Progenitor cell of endocrine pancreas (in vitro differentiated cells): ENCODE measurements at regions not wholly inside any gene's neighbourhood (a gene's known extent, or its start where the extent isn't known, plus 50 kb on each side); places are given as distances from the start of the nearest gene placed in this dataset.

ENCODE experiments used
- DNase-seq: peaks from one replicate; pipeline ENCODE4 v3.0.0; 2021; ENCODE audit warnings: low spot score; ENCODE audit not compliant: unreplicated experiment
- H3K27ac Mint-ChIP-seq: 2 replicates; pipeline ENCODE4 v1.8.0; 2021; ENCODE audit warnings: mild to moderate bottlenecking, moderate library complexity, mixed read lengths
- H3K27me3 Mint-ChIP-seq: 2 replicates; pipeline ENCODE4 v1.8.0; 2021; ENCODE audit warnings: mixed read lengths
- H3K36me3 Mint-ChIP-seq: 2 replicates; pipeline ENCODE4 v1.8.0; 2022; ENCODE audit warnings: mixed read lengths; ENCODE audit not compliant: insufficient read depth
- H3K4me1 Mint-ChIP-seq: 2 replicates; pipeline ENCODE4 v1.8.0; 2021; ENCODE audit warnings: low read depth, mixed read lengths
- H3K4me3 Mint-ChIP-seq: 2 replicates; pipeline ENCODE4 v1.8.0; 2021; ENCODE audit warnings: low read depth, mild to moderate bottlenecking, moderate library complexity, mixed read lengths
- H3K9me3 Mint-ChIP-seq: 2 replicates; pipeline ENCODE4 v1.8.0; 2021; ENCODE audit warnings: low read depth, mixed read lengths
- CTCF ChIP-seq: fragments of 200-600 bp; sonication (generic); IDR thresholded peaks from one replicate; pipeline ENCODE4 v1.5.0; 2021; ENCODE audit warnings: antibody characterized with exemption, mild to moderate bottlenecking; ENCODE audit not compliant: unreplicated experiment

GRCh38 chr18:64888956-64889355 is 740.1 kb upstream of the LINC00305 start:
- Mint-ChIP-seq H3K9me3 (peaks cover 11% of the 10 kb centered on the region), H3K27ac (no peak overlapping the region), H3K27me3 (no peaks in the 10 kb centered on the region)

GRCh38 chr18:64886995-64887394 is 738.1 kb upstream of the LINC00305 start:
- H3K36me3 Mint-ChIP-seq: no peaks in the 10 kb centered on the region
- no peaks in the 10 kb centered on the region for H3K27me3 Mint-ChIP-seq
- no peak overlapping the region for H3K27ac Mint-ChIP-seq
- no peak for DNase-seq
- H3K9me3 Mint-ChIP-seq: peaks cover 2% of the 10 kb centered on the region
- H3K4me1 Mint-ChIP-seq: peaks cover 6% of the 10 kb centered on the region
- no peak for TF ChIP-seq CTCF
- H3K4me3 Mint-ChIP-seq: no peak overlapping the region

More at GRCh38 chr18:64888956-64889355, 740.1 kb upstream of the LINC00305 start:
- Mint-ChIP-seq H3K4me1 (peaks cover 3% of the 10 kb centered on the region), H3K4me3 (no peak overlapping the region), H3K36me3 (peaks cover 2% of the 10 kb centered on the region)
- no peak for DNase-seq
- TF ChIP-seq CTCF: no peak

GRCh38 chr18:64882896-64883295 is 734.0 kb upstream of the LINC00305 start:
- Mint-ChIP-seq H3K4me1 (peaks cover 6% of the 10 kb centered on the region), H3K27ac (no peak overlapping the region), H3K9me3 (peaks cover 10% of the 10 kb centered on the region), H3K36me3 (no peaks in the 10 kb centered on the region), H3K27me3 (no peaks in the 10 kb centered on the region), H3K4me3 (no peak overlapping the region)
- no peak for DNase-seq
- TF ChIP-seq CTCF: no peak

- Mint-ChIP-seq H3K4me3 (no peak overlapping the region), H3K27ac (no peak overlapping the region), H3K4me1 (peaks cover 5% of the 10 kb centered on the region), H3K27me3 (no peaks in the 10 kb centered on the region), H3K9me3 (peaks cover 9% of the 10 kb centered on the region), H3K36me3 (no peaks in the 10 kb centered on the region)
- no peak for DNase-seq
- no peak for TF ChIP-seq CTCF
Measured at GRCh38 chr18:64876833-64877232, 727.9 kb upstream of the LINC00305 start.

- no peak overlapping the region for H3K4me3 Mint-ChIP-seq
- H3K27me3 Mint-ChIP-seq: no peaks in the 10 kb centered on the region
- H3K4me1 Mint-ChIP-seq: peaks cover 5% of the 10 kb centered on the region
- H3K36me3 Mint-ChIP-seq: no peaks in the 10 kb centered on the region
- DNase-seq: no peak
- no peak for TF ChIP-seq CTCF
- no peak overlapping the region for H3K27ac Mint-ChIP-seq
- H3K9me3 Mint-ChIP-seq: peaks cover 3% of the 10 kb centered on the region
Measured at GRCh38 chr18:64872710-64873458, 724.0 kb upstream of the LINC00305 start.
